Midbrain (tissue), 1 donor: ENCODE measurements at regions not wholly inside any gene's neighbourhood (a gene's known extent, or its start where the extent isn't known, plus 50 kb on each side); places are given as distances from the start of the nearest gene placed in this dataset.
"Not testable (repeated sequence)": the region's sequence is repeated elsewhere in the genome, so short reads cannot be mapped to it uniquely, and the experiment has no call there.

Experiments
- DNase-seq: peaks from one replicate; lab custom pipeline; 2025; lab: John Stamatoyannopoulos, UW

DNA sequence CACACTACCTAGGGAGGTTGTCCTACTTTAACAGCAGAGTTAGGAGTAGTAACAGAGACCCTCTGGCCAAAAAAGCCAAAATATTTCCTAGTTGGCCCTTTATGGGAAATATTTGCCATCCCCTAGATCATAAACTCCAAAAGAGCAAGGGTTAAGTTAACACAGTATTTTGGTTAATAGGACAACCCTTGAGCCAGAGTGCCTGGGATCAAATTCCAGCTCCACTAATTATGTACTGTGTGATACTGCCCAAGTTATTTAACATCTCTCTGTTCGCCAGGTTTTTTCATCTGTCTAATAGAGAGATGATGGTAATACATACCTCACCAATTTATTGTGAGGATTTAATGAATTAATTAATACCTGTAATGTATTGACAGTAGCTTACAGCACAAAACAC is 767.4 kb downstream of the KCNJ2 start:
- DNase-seq: no peak

DNA sequence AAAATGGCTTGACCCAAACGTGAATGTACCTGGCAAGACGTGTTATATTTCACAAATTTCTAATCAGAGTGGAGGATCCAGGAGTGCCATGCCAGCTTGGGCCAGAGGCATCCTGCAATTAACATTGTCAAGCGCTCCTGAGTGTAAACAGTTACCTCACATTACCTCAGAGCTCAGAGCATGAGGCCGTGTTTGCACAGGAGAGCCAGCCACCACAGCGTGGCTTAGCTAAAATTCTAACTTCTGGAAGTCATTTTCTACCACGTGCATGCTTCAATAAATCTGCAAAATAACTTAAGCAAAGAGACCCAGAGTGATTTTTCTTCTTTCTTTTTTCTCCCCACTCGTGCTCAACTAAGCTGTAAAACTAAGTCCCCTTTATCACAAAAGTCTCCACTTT is 769.0 kb downstream of the KCNJ2 start:
- DNase-seq: no peak

DNA sequence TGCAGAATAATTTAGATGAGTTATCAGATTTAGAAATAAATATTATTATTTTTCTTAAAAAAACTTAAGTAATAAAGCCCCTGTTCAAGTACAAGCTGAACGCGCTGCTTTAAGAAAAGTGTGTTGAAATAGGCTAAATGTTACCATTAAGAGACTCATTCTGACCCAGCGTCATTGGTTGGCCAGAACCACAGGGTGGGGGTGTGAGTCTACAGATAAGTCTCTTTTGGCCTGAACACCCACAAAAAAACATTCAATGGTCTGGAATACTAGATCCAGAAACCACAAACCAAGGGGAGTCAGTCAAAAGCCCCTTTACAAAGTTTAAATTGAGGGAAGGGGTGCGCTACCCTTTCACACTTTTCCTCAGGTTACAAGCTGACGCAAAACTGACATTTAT is 776.1 kb downstream of the KCNJ2 start:
- DNase-seq: no peak

DNA sequence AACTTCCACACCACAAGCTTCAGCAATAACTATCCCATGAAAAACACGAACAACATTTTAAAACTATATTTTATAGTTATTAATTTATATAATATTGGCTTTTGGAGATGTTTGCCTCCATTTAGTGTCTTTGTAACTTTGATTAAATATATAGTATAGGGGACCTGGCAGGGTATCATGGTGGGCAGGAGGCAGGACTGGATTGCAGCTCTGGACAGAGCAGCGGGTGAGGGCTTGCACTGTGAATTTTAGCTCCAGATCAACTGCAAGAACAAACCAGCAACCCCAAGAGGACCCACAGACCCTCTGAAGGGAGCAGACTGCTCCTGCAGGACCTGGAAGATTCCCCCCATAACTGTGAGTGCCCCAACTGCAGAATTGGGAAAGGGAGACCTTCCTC is 777.9 kb downstream of the KCNJ2 start:
- no peak for DNase-seq

DNA sequence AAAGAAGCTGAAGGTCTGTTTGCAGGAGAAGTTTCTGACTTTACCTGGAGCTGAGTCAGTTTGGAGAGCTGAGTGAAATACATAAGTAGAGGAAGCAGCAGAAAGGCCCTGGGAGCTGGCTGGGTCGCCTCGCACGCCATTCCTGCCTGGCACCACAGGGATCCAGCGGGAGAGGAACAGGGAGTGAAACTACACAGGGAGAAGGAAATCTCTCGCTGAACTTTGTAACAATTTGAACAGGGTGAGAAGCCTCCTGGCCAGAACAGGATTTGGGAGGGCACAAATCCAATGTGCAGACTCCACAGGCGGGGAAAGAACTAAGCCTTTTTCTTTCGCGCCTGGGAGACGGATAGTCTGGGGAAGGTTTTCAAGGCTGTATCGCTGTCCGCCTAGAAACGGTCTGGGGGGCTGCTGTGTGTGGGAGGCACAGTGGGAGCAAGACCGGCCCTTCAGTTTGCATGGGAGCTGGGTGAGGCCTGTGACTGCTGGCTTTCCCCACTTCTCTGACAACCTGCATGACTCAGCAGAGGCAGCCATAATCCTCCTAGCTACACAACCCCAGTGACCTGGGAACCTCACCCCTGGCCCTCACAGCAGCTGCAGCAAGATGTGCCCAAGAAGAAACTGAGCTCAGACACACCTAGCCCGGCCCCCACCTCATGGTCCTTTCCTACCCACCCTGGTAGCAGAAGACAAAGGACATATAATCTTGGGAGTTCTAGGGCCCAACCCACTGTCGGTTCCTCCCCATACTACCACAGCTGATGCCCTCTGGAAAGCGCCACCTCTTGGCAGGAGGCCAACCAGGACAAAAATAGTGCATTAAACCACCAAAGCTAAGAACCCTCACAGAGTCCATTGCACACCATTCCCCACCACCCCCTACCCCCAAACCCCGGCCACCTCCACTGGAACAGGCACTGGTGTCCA is 778.6 kb downstream of the KCNJ2 start:
- DNase-seq: no peak

DNA sequence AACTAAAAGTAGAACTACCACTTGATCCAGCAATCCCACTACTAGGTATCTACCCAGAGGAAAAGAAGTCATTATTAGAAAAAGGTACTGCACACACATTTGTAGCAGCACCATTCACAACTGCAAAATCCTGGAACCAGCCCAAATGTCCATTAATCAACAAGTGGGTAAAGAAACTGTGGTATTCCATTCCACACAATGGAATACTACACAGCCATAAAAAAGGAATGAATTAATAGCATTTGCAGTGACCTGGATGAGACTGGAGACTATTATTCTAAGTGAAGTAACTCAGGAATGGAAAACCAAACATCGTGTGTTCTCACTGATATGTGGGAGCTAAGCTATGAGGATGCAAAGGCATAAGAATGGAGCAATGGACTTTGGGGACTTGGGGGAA is 783.8 kb downstream of the KCNJ2 start:
- not testable (repeated sequence) for DNase-seq

DNA sequence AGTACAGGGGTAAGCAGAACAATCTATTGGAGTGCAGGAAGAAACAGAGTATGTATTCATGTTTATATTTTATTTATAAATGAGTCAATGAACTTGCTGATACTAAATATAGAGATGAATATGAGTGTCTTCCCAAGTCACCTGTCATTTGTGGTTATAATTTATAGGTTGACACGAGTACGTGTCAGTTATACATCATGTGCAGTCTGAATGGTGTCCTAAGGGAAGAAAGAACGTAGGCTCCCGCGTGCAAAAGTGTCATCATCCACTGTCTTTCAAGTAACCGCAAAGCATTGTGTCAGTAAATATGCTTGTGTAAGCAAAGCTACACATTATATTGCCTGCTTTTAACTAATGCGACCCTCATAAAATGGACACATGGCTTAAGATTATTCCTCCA is 786.1 kb downstream of the KCNJ2 start:
- no peak for DNase-seq

DNA sequence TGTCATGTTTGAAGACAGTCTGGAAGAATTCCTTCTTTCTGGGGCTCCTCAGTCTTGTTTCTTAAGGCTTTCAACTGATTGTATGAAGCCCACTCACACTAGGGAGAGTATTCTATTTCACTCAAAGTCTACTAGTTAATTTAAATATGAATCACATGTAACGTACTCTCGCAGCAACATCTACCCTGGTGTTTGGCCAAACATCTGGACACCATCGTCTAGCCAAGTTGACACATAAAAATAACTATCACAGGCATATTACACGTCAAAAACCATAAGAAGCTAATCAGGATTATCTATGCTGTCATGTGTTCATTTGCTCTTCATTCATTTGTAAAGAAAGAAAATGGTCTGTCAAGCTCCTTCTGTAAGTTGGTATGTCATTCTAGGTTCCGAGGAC is 787.4 kb downstream of the KCNJ2 start:
- DNase-seq: no peak

DNA sequence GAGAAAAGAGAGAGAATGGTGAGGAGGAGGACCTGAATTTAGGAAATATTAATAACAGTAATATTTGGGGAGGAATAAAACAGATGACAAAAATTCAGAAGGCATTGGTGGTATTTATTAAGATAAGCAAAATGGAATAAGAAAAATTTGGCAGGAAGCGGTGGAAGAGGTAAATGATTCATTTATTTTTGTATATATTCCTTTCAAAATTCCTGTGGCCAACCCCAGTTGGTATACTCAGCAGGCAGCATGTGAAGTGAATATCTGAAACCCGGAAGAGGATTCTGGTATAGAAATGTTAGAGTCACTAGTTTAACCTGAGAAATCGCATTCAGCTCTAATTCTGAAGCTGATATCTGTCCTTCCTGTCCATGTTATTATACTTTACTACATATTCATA is 792.0 kb downstream of the KCNJ2 start:
- DNase-seq: no peak

DNA sequence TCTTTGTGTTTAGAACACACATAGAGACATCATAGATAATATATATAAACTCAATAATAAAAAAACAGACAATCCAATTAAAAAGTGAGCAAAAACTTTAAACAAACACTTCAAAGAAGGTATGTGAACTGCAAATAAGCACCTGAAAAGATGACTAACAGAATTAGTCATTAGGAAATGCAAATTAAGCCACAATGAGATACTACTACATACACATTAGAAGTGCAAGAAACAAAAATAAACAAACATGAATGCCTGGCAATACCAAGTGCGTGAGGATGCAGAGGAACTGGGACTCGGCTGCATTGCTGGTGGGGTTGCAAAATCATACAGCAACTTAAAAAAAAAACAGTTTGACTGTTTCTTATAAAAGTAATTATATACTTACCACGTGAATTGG is 799.0 kb downstream of the KCNJ2 start:
- no peak for DNase-seq

DNA sequence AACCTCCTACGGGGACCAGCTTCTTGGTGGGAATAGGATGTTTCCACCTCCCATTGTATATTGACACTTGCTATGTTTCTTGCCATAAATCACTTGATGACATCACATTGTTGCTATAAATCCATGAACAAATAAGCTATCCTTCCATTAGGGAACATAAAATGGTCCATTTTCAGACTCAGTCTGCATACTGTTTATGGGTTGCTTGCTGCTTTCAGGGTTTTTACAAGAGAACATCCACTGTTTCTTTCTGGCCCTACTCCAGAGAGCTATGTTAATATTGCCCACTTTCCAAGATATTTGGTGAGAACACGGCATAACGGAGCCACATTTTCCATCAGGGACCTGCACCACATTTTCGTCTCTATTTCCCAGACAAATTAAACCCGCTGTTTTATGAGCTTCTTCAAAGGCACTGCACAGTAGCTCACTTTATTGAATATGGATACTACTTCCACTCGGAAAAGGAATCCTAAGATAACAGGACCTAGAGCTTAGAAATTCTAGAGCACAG is 800.2 kb downstream of the KCNJ2 start:
- no peak for DNase-seq

DNA sequence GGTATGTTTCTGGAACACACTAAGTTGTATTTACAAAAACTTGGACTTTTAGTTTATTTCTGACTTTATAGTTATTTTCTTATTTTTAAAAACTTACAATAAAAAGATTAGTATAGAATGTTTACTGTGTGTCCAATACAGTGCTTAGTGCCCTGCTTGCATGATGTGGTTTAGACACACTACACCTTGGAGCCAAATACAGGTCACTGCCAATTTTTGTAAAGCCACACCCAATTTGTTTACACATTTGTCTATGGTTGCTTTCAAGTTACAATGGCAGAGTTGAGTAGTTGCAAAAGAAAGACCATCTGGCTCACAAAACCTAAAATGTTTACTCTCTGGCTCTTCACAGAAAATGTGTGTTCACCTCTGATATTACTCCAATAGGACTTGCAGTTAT is 807.1 kb downstream of the KCNJ2 start:
- DNase-seq: no peak

DNA sequence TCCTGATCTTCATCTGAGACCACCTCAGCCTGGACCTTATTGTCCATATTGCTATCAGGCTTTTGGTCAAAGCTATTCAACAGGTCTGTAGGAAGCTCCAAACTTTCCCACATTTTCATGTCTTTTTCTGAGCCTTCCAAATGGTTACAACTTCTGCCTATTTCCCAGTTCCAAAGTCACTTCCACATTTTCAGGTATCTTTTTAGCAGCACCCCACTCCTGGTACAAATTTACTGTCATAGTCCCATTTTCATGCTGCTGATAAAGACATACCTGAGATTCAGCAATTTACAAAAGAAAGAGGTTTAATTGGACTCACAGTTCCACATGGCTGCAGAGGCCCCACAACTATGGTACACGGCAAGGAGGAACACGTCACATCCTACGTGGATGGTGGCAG is 815.5 kb downstream of the KCNJ2 start:
- DNase-seq: no peak

DNA sequence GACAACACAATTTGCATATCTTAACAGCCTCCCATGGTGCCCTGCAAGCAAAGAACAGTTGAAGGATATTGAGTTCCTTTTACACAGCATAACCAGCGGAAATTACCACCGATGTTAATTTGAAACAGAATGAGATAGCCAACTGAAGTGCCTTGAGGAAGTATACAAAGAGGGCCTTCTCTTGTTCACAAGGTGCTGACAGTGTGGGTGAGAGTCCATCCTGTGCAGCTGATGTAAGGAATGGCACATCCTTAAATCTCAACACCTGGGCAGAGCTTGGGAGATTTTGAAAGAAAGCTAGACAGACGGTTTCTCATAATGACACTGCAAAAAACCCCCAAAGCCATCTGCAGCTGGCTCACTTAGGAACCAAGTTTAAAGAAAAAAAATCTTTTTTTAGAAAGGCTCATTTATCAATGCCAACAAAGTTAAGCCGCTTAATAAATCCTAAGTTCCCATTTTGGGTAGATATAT is 818.6 kb downstream of the KCNJ2 start:
- DNase-seq: no peak

DNA sequence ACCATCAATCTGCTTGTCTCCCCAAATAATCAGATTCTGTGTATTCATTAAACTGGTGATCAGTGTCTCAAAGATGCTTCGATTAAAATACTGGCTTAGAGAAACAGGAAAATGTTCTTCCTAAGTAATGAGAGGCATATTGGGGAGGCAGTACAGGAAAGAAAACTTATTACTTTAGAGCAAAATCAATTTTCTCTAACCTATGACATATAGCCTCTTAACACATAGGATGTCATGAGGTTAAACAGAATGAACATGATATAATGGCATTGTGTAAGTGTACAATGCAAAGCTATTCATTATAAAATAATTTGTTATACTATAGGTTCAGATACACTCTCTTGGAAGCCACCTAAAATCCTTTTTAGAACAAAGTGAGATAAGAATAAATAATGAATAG is 819.3 kb downstream of the KCNJ2 start:
- DNase-seq: no peak

DNA sequence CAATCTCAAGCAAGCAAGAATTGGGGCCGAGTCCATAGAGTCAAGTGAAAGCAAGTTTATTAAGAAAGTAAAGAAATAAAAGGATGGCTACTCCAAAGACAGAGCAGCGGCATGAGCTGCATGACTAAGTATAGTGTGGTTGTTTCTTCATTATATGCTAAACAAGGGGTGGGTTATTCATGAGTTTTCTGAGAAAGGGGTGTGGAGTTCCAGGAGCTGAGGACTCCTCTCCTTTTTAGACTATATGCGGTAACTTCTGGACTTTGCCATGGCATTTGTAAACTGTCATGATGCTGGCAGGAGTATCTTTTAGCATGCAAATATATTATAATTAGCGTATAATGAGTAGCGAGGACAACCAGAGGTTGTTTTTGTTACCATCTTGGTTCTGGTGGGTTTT is 819.9 kb downstream of the KCNJ2 start:
- no peak for DNase-seq

DNA sequence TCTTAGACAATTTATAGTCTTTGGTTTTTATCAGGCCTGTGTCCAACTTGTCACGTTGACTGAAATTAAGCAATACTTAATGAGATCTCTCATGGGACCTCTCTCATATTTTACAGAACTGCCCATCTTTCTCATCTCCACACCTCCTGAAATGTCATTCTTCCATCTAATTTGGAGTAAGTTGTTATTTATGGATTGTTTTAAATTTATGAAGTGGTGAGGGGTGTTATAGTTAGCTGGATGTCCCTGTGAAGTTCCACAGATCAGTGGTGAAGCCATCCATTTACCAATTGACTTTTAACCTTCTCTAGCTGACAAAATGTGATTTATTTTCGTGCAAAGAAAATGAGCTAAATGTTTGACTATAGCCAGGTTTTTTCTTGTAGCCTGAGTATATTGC is 824.9 kb downstream of the KCNJ2 start:
- DNase-seq: no peak

DNA sequence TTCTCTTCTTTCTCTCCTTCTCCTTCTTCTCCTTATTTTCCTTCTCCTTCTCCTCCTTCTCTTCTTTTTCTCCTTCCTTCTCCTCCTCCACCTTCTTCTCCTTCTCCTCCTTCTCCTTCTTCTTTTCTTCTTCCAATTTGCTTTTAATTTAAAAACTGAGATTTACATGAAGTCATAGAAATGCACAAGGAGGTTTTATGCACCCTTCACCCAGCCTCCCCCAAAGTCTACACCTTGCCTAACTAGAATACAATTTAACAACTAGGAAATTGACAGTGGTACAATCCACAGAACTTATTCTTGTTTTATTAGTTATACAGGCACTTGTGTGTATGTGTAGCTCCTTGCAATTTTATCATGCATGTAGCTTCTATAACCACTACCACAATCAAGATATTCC is 826.7 kb downstream of the KCNJ2 start:
- DNase-seq: no peak

DNA sequence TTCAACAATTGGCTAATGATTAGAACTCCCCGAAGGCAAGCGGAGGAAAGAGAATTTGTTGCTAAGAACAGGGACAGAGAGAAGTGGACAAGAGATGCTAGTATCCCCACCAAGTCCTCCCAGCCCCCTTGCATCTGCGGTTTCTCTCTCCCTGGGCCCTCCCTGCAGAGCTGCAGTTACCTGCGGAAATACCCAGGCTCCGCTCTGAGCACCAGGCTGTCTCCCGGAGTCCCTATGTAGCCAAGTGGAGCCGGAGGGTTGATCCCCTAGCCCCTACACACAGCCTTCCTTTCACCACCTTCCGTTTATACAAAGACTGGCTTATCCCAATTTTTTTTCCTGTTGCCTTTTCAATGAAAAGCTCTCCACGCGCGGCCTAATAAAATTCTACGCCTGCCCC is 834.4 kb downstream of the KCNJ2 start:
- DNase-seq: no peak

DNA sequence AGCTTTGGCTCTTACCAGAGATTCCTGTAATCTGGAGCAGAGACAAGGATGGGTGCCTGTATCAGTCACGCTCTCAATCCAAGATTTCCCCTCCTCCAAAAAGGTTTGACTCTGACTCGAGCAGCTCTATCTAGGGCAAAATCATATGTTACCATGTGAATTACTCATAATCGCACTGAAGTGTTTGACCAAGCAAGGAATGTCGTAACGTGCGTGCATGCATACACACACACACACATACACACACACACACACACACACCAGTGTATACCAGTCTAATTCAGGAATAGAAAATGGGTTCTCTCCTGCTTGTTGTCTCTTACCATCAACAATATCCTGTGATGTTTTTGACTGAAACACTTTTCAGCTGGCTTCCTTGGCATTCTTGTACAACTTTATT is 835.1 kb downstream of the KCNJ2 start:
- DNase-seq: no peak

DNA sequence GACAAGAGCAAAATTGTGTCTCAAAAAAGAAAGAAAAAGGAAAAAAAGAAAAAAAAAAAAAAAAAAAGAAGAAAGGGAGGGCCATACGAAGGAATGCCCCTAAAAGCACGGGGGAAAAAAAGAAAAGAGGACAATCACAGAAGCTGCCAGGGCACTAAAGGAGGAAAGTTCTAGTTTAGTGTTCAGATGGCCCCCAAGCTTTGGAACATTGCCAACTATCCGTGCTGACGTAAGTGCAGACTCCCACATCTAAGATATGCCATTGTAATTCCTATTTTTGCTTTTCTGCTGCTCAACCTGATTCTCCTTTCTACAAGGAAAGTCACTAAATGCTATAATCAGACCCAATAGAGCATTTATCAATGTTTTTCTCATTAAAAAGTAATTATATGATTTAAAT is 842.1 kb downstream of the KCNJ2 start:
- DNase-seq: no peak

DNA sequence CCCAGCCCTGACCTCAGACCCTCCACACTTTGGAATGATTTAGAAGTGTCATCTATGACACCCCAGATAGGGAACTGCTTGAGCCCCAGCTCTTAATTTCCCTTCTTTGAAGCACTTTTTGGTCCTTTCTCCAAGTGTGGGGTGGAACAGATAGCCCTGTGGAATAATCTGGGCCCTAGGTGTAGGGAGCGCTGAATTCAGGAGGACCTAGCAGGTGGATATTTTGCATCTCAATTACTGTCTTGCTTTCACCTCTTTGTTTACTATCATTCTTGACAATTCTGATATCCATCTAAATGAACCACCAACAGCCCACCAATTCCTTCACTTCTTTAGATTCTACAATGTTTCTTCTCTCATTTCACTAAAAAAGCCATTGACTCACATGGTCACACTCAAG is 850.4 kb downstream of the KCNJ2 start:
- DNase-seq: no peak

DNA sequence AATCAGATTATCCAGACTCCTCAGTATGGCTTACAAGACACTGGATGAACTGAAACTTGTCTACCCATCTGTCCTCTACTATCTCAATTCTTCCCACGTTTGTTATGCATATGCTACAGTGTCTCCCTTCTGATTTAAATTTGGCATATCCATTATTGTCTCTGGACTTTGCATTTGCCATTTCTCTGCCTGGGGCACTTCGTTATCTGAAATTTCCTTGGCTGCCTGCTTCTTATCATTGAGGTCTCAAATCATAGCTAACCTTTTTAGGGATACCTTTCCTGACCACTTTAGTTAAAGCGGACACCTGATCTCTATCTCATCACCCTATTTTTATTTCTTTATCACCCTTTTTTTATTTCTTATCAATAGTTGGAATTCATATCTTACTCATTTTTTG is 853.4 kb downstream of the KCNJ2 start:
- no peak for DNase-seq
